ENCODE measurements at regions not wholly inside any gene's neighbourhood (a gene's known extent, or its start where the extent isn't known, plus 50 kb on each side); places are given as distances from the start of the nearest gene placed in this dataset.

GRCh38 chr10:43734716-43735115 is 86.0 kb upstream of the ZNF32 start:
- TF ChIP-seq REST (IDR thresholded peaks at IDR 0.05; ENCODE audit: insufficient read depth in 1 of 2, low read depth in 2 of 2, low read length in 2 of 2) (no peak), POLR2AphosphoS5 (IDR thresholded peaks at IDR 0.05; ENCODE audit: low read depth, low read length) (no peak), TAF1 (IDR thresholded peaks at IDR 0.05; ENCODE audit: borderline replicate concordance, insufficient read depth, low read length) (no peak)
